ENCODE measurements at regions not wholly inside any gene's neighbourhood (a gene's known extent, or its start where the extent isn't known, plus 50 kb on each side); places are given as distances from the start of the nearest gene placed in this dataset.
A peak's percentile ranks its signal among the peaks of the same experiment; 100 is the strongest.

DNA sequence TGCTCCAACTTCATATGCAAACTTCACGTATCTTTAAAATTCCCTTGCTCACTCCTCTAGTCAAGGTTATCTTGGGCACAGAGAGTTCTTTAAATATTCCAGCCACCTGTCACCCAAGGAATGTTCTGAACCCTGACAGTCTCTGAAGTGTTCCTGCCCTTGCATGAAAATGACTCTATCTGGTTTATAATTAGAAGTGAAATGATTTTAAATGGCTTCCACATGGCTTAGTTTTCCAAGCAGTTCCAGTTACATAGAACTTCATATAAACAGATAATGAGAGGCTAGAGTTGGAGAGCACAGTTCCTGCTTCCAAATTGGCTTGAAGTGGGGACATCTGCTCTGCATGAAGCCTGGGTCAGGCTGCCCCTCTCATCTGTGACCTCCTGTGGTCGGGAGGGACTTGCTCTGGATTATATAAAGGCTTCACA is 81.9 kb downstream of the SLC4A3 start:
- Histone ChIP-seq H3K9me3 (ENCODE audit: low read depth) (peaks cover 3% of the 10 kb centered on the region), H3K36me3 (no peaks in the 10 kb centered on the region), H3K27me3 (no peaks in the 10 kb centered on the region), H3K4me3 (no peak overlapping the region), H3K4me1 (ENCODE audit: low read depth) (peaks cover 23% of the 10 kb centered on the region), H3K27ac (peak overlapping the region; percentile 95)
- TF ChIP-seq, protein P1, sequence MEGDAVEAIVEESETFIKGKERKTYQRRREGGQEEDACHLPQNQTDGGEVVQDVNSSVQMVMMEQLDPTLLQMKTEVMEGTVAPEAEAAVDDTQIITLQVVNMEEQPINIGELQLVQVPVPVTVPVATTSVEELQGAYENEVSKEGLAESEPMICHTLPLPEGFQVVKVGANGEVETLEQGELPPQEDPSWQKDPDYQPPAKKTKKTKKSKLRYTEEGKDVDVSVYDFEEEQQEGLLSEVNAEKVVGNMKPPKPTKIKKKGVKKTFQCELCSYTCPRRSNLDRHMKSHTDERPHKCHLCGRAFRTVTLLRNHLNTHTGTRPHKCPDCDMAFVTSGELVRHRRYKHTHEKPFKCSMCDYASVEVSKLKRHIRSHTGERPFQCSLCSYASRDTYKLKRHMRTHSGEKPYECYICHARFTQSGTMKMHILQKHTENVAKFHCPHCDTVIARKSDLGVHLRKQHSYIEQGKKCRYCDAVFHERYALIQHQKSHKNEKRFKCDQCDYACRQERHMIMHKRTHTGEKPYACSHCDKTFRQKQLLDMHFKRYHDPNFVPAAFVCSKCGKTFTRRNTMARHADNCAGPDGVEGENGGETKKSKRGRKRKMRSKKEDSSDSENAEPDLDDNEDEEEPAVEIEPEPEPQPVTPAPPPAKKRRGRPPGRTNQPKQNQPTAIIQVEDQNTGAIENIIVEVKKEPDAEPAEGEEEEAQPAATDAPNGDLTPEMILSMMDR (IDR thresholded peaks at IDR 0.05; ENCODE audit: low read depth, low read length) = no peak
- DNase-seq (ENCODE audit: low read depth in 1 of 2, low spot score in 1 of 2) = peak in 1 of 2 donors; percentile 76

DNA sequence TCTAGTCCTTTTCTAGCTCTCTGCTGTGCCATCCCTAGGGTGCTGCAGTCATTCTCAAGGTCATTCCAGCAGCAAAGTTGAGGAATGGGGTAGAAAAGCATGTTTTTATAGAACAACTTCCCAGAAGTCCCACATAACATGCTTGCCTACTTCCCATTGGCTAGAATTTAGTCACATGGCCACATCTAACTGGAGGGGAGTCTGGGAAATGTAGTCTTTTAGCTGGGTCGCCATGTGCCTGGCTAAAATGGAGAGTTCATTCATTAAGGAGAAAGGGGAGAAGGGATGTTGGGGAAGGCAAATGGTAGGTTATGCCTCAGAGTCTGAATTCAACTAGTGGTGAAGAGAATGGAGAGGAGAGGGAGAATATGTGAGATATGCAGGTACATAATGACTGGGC is 85.7 kb downstream of the SLC4A3 start:
- Histone ChIP-seq H3K36me3 (no peaks in the 10 kb centered on the region), H3K27ac (no peak overlapping the region), H3K9me3 (ENCODE audit: low read depth) (peaks cover 3% of the 10 kb centered on the region), H3K27me3 (no peaks in the 10 kb centered on the region), H3K4me1 (ENCODE audit: low read depth) (peaks cover 12% of the 10 kb centered on the region), H3K4me3 (no peak overlapping the region)
- TF ChIP-seq, protein P1 (IDR thresholded peaks at IDR 0.05; ENCODE audit: low read depth, low read length) = no peak
- peak in 1 of 2 donors; percentile 76 for DNase-seq (ENCODE audit: low read depth in 1 of 2, low spot score in 1 of 2)

DNA sequence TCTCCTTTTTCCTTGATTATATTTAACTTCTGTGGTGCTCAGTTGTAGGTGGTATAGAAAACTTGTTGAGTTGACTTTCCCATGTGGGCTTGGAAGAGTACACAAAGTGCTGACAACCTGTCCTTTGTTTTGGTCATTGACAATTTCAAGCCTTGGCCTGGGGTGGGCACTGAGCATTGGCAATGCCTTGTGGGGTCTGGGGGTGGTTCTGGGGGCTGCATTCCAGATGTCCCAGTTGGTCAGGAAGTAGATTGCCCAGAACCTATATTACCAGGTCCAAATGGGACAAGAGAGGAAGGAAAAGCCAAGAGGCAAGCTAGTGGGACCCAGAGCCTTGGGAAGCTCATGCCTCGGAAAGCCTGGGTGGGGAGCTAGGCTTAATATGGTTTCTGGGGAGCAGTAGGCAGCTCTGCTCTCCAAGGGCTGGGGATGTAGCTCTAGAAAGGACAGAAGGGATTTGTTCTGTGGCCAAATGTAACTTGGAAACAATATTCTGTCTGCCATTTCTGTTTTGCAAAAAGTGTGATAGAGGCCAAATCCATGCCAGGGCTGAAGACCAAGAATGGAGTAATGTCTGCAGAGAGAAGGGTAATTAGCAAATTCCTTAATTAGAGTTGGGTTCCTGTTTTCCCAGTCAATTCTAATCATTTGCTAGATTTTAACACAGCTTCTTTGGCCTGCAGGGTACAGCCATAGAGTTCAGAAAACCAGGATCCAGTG is 87.4 kb downstream of the SLC4A3 start:
- Histone ChIP-seq H3K4me3 (no peak overlapping the region), H3K36me3 (no peaks in the 10 kb centered on the region), H3K4me1 (ENCODE audit: low read depth) (peaks cover under 1% of the 10 kb centered on the region), H3K9me3 (ENCODE audit: low read depth) (peaks cover 3% of the 10 kb centered on the region), H3K27me3 (no peaks in the 10 kb centered on the region), H3K27ac (no peak overlapping the region)
- no peak for DNase-seq (ENCODE audit: low read depth in 1 of 2, low spot score in 1 of 2)
- TF ChIP-seq, protein P1 (IDR thresholded peaks at IDR 0.05; ENCODE audit: low read depth, low read length) = no peak

DNA sequence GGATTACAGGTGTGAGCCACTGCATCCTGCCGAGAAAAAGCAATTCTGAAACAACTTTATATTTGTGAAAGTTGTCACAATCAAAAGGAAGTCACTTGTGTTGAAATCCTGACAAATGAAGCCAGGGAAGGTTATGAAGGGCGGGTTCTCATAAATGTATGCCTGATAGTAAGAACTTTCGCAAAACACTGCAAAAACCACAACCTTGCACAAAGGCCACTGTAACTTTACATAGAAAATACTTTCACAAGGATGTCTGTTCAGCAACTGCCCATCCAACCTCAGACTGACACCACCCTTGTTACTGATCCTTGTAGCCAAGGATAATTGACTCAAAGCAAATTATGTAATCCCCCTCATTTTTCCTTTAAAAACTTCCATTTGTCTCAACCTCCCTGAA is 90.6 kb downstream of the SLC4A3 start:
- no peaks in the 10 kb centered on the region for H3K4me1 ChIP-seq (ENCODE audit: low read depth)
- no peaks in the 10 kb centered on the region for H3K27me3 ChIP-seq
- no peaks in the 10 kb centered on the region for H3K9me3 ChIP-seq (ENCODE audit: low read depth)
- DNase-seq (ENCODE audit: low read depth in 1 of 2, low spot score in 1 of 2) = no peak
- TF ChIP-seq, protein P1 (IDR thresholded peaks at IDR 0.05; ENCODE audit: low read depth, low read length) = no peak
- no peaks in the 10 kb centered on the region for H3K36me3 ChIP-seq
- no peak overlapping the region for H3K4me3 ChIP-seq
- no peak overlapping the region for H3K27ac ChIP-seq

DNA sequence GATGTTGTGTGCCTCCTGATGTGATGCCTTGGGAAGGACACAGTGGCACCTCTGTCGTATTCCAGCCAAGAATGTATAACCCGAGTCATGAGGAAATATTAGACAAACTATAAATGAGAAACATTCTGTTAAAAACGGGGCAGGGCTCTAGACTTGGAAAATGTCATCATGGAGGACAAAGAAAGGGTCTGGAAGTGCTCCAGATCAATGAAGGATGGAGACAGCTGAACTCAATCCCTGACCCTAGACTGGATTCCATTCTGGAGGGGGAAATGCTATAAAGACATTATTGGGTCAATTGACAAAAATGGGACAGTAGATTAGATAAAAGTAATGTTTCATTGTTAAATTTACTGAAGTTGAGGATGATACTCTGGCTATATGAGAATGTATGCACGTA is 92.1 kb downstream of the SLC4A3 start:
- TF ChIP-seq, protein P1 (IDR thresholded peaks at IDR 0.05; ENCODE audit: low read depth, low read length) = no peak

More for the DNA sequence above, 92.1 kb downstream of the SLC4A3 start:
- H3K27me3 ChIP-seq = no peaks in the 10 kb centered on the region
- no peaks in the 10 kb centered on the region for H3K9me3 ChIP-seq (ENCODE audit: low read depth)
- H3K4me3 ChIP-seq = no peak overlapping the region
- H3K36me3 ChIP-seq = no peaks in the 10 kb centered on the region
- no peak overlapping the region for H3K27ac ChIP-seq
- H3K4me1 ChIP-seq (ENCODE audit: low read depth) = no peaks in the 10 kb centered on the region
- no peak for DNase-seq (ENCODE audit: low read depth in 1 of 2, low spot score in 1 of 2)

All from cardiac muscle cell (in vitro differentiated cells and primary cell).